Trophoblast cell (in vitro differentiated cells and primary cell): ENCODE measurements at regions not wholly inside any gene's neighbourhood (a gene's known extent, or its start where the extent isn't known, plus 50 kb on each side); places are given as distances from the start of the nearest gene placed in this dataset.

ENCODE experiments used
- DNase-seq, 2 donors: peaks; one replicate each; pipeline ENCODE4 v3.0.0-alpha.2; 2016
- H2AFZ ChIP-seq: 2 replicates; pipeline ENCODE4 v1.6.1; 2013; ENCODE audit warnings: low read length, moderate library complexity, mild to moderate bottlenecking; ENCODE audit not compliant: insufficient read depth, poor library complexity
- H2AK5ac ChIP-seq: 2 replicates; pipeline ENCODE4 v1.6.1; 2013; ENCODE audit warnings: mild to moderate bottlenecking, low read length
- H2BK120ac ChIP-seq: 2 replicates; pipeline ENCODE4 v1.6.1; 2013; ENCODE audit warnings: low read length, mild to moderate bottlenecking, moderate library complexity; ENCODE audit not compliant: insufficient read depth, poor library complexity
- H2BK12ac ChIP-seq: 2 replicates; pipeline ENCODE4 v1.6.1; 2013; ENCODE audit warnings: mild to moderate bottlenecking, low read length, moderate library complexity
- H2BK5ac ChIP-seq: 2 replicates; pipeline ENCODE4 v1.6.1; 2013; ENCODE audit warnings: low read length, low read depth, moderate library complexity, mild to moderate bottlenecking; ENCODE audit not compliant: poor library complexity
- H3K14ac ChIP-seq: 2 replicates; pipeline ENCODE4 v1.6.1; 2013; ENCODE audit warnings: mild to moderate bottlenecking, low read length
- H3K18ac ChIP-seq: 2 replicates; pipeline ENCODE4 v1.6.1; 2013; ENCODE audit warnings: mild to moderate bottlenecking, low read length
- H3K23ac ChIP-seq: 2 replicates; pipeline ENCODE4 v1.6.1; 2013; ENCODE audit warnings: low read length
- H3K27ac ChIP-seq: 2 replicates; pipeline ENCODE4 v1.5.1; 2013; ENCODE audit warnings: low read depth, mild to moderate bottlenecking, inconsistent platforms, low read length, moderate library complexity
- H3K27me3 ChIP-seq: 2 replicates; pipeline ENCODE4 v1.6.1; 2013; ENCODE audit warnings: inconsistent platforms, mild to moderate bottlenecking, low read length, moderate library complexity; ENCODE audit not compliant: insufficient read depth
- H3K36me3 ChIP-seq, 2 experiments: 1 replicate in 1 of 2; 2 replicates in 1 of 2; pipeline ENCODE4 v1.6.1; 2013; ENCODE audit warnings: low read length in 2 of 2, mild to moderate bottlenecking in 2 of 2, moderate library complexity in 1 of 2; ENCODE audit not compliant: insufficient read depth in 2 of 2, control insufficient read depth in 1 of 2
- H3K4ac ChIP-seq: 2 replicates; pipeline ENCODE4 v1.6.1; 2013; ENCODE audit warnings: low read depth, mild to moderate bottlenecking, low read length, moderate library complexity
- H3K4me1 ChIP-seq, 2 experiments: 1 replicate in 1 of 2; 2 replicates in 1 of 2; pipeline ENCODE4 v1.6.1; 2013; ENCODE audit warnings: low read length in 2 of 2, mild to moderate bottlenecking in 2 of 2, moderate library complexity in 1 of 2; ENCODE audit not compliant: insufficient read depth in 2 of 2, control insufficient read depth in 1 of 2
- H3K4me2 ChIP-seq: 2 replicates; pipeline ENCODE4 v1.6.1; 2013; ENCODE audit warnings: inconsistent platforms, mild to moderate bottlenecking, low read length, moderate library complexity
- H3K4me3 ChIP-seq: 2 replicates; pipeline ENCODE4 v1.5.1; 2013; ENCODE audit warnings: mild to moderate bottlenecking, low read depth, low read length, inconsistent platforms
- H3K79me1 ChIP-seq: one replicate; pipeline ENCODE4 v1.6.1; 2013; ENCODE audit warnings: low read length
- H3K79me2 ChIP-seq: 2 replicates; pipeline ENCODE4 v1.6.1; 2013; ENCODE audit warnings: low read length, mild to moderate bottlenecking; ENCODE audit not compliant: control insufficient read depth, insufficient read depth, poor library complexity
- H3K9ac ChIP-seq: 2 replicates; pipeline ENCODE4 v1.6.1; 2013; ENCODE audit warnings: mild to moderate bottlenecking, low read length
- H3K9me3 ChIP-seq: 2 replicates; pipeline ENCODE4 v1.6.1; 2013; ENCODE audit warnings: low read depth, mild to moderate bottlenecking, control low read depth, inconsistent platforms, low read length; ENCODE audit not compliant: insufficient read depth
- H4K12ac ChIP-seq: 2 replicates; pipeline ENCODE4 v1.6.1; 2013; ENCODE audit warnings: low read depth, mild to moderate bottlenecking, low read length, moderate library complexity
- H4K8ac ChIP-seq: 2 replicates; pipeline ENCODE4 v1.6.1; 2013; ENCODE audit warnings: low read depth, mild to moderate bottlenecking, low read length, moderate library complexity
- H4K91ac ChIP-seq: one replicate; pipeline ENCODE4 v1.6.1; 2013; ENCODE audit warnings: low read depth, mild to moderate bottlenecking, low read length, moderate library complexity
- WGBS: extraction: QIAGEN DNeasy Blood & Tissue Kit; methylation state at CpG from one replicate; pipeline ENCODE4 v1.1.7; 2013; ENCODE audit warnings: missing lambda C conversion rate; ENCODE audit not compliant: insufficient read length, insufficient coverage; ENCODE audit errors: extremely low coverage; 5-methylcytosine and 5-hydroxymethylcytosine counted together

DNA sequence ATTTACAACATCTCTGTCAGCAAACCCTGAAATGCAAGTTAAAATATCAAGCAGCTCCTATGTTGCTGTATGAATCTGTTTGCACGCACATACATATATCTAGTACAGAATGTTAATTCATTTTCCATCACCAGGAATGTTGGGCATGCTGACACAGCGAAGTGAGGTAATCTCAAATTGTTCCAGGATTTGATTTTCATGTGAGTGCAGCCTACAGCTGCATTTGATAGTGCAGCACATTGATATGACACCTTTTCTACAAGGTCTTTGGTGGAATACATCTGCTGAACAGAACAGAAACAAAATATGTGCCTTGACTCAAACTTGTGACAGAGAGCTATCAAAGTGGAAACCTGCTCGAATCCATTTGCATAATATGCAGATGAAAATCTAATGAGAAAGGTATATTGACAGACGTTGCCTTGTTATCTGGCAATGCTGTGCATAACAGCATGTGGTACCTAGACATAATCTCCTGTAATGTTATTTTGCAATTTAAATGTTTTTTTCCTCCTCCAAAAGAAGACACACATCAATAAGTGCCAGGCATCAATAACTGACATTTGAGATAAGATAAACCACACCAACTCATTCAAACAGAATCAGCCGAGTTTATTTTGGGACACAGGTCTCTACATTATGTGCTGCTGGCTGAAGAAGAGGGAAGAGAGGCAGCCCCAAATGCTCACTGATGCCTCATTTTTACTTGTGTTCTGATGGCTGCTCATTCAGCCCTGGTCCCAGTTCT lies 512.2 kb downstream of the ZNF608 start:
- H2AFZ ChIP-seq, result no peak overlapping the region
- no peak overlapping the region for H4K91ac ChIP-seq
- H3K18ac ChIP-seq, result no peak overlapping the region
- H2BK12ac ChIP-seq, result no peak overlapping the region
- no peaks in the 10 kb centered on the region for H3K79me2 ChIP-seq
- no peak overlapping the region for H3K14ac ChIP-seq
- no peak overlapping the region for H3K4me2 ChIP-seq
- no peak overlapping the region for H3K9ac ChIP-seq
- WGBS, result no CpG with 5 or more reads among the region's 5 CpGs
- no peaks in the 10 kb centered on the region for H3K27me3 ChIP-seq
- H4K12ac ChIP-seq, result no peak overlapping the region
- H2BK120ac ChIP-seq, result no peak overlapping the region
- no peak overlapping the region for H3K4me3 ChIP-seq
- no peaks in the 10 kb centered on the region for H3K79me1 ChIP-seq
- no peak for DNase-seq
- no peak overlapping the region for H2BK5ac ChIP-seq
- H3K27ac ChIP-seq, result no peak overlapping the region
- H2AK5ac ChIP-seq, result no peak overlapping the region
- no peak overlapping the region for H4K8ac ChIP-seq
- no peaks in the 10 kb centered on the region for H3K4me1 ChIP-seq
- no peaks in the 10 kb centered on the region for H3K36me3 ChIP-seq
- H3K9me3 ChIP-seq, result no peaks in the 10 kb centered on the region
- H3K23ac ChIP-seq, result no peak overlapping the region
- H3K4ac ChIP-seq, result no peak overlapping the region

DNA sequence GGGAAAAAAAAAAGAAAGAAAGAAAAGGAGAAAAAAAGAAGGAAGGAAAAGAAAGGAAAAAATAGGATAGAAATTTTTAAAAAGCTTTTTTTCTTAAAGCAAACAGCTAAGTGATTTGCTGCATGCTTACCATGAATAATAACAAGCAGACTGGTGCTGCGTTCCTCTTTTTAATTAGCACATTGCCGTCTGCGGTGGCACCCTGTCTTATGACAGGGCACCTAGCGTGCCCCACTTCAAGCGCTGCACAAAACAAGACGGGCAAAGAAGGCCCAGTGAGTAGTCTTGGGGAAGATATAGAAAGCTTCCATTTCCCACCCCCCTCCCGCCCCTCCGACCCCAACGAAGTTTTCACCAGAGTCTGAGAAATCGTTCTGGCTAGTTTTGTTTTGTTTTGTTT lies 513.9 kb downstream of the ZNF608 start:
- Histone ChIP-seq H3K4me3 (no peak overlapping the region), H3K79me1 (no peaks in the 10 kb centered on the region), H3K27ac (no peak overlapping the region), H3K4ac (no peak overlapping the region), H3K9me3 (no peaks in the 10 kb centered on the region), H2BK5ac (no peak overlapping the region), H4K12ac (no peak overlapping the region), H3K18ac (no peak overlapping the region), H3K4me2 (no peak overlapping the region), H3K4me1 (no peaks in the 10 kb centered on the region), H3K9ac (no peak overlapping the region), H3K36me3 (no peaks in the 10 kb centered on the region), H2BK12ac (no peak overlapping the region), H4K8ac (no peak overlapping the region), H2AK5ac (no peak overlapping the region), H3K23ac (no peak overlapping the region), H3K14ac (no peak overlapping the region), H2AFZ (no peak overlapping the region), H4K91ac (no peak overlapping the region), H3K27me3 (no peaks in the 10 kb centered on the region), H3K79me2 (no peaks in the 10 kb centered on the region), H2BK120ac (no peak overlapping the region)
- no CpG with 5 or more reads among the region's 10 CpGs for WGBS
- DNase-seq, result no peak

DNA sequence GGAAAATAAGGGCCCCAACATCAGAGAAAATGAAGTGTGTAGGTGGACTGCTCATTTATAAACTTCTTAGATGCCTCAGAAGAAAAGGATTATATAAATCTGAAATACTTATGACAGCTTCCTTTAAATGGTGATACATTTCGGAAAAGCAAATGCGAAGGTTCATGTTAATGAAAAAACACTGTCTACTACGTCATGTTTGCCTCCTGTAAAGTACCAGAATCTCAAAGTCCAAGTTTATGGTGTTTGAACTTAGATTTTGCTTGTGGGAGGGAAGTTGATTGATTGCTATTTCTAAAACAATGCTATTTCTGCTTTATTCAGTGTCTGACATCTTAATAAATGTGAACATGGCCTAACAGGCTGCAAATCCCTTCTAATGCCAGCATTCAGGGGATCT lies 514.6 kb downstream of the ZNF608 start:
- H3K79me1 ChIP-seq, result no peaks in the 10 kb centered on the region
- no peak overlapping the region for H3K14ac ChIP-seq
- no peak overlapping the region for H2BK120ac ChIP-seq
- no peak overlapping the region for H3K18ac ChIP-seq
- H2BK5ac ChIP-seq, result no peak overlapping the region
- no peak overlapping the region for H3K9ac ChIP-seq
- H4K8ac ChIP-seq, result no peak overlapping the region
- H3K4me3 ChIP-seq, result no peak overlapping the region
- no CpG with 5 or more reads among the region's 3 CpGs for WGBS
- no peak overlapping the region for H4K12ac ChIP-seq
- no peak overlapping the region for H3K23ac ChIP-seq
- no peaks in the 10 kb centered on the region for H3K4me1 ChIP-seq
- H3K9me3 ChIP-seq, result no peaks in the 10 kb centered on the region
- H2BK12ac ChIP-seq, result no peak overlapping the region
- no peak overlapping the region for H3K4ac ChIP-seq
- H3K4me2 ChIP-seq, result no peak overlapping the region
- H3K36me3 ChIP-seq, result no peaks in the 10 kb centered on the region
- no peak overlapping the region for H2AK5ac ChIP-seq
- H3K27me3 ChIP-seq, result no peaks in the 10 kb centered on the region
- H4K91ac ChIP-seq, result no peak overlapping the region
- no peak overlapping the region for H2AFZ ChIP-seq
- no peaks in the 10 kb centered on the region for H3K79me2 ChIP-seq
- H3K27ac ChIP-seq, result no peak overlapping the region
- no peak for DNase-seq

DNA sequence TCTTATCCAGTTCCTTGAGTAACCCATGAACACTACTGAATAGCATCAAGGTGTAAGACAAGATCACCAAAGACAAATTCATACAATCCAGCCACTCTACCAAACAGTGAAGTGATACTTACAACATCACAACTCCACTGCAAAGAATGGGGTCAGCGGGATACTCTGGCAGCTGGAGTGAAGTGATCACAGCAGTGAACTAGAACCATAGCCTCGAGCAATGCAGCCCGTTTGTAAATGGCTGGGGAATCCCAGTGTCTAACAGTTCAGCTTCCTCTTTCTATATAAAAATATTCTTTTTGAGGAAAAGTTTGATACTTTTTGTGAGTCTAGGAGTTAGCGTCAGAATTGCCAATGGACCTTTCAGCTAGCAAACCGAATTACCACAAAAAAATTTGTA lies 515.2 kb downstream of the ZNF608 start:
- H3K4me3 ChIP-seq, result no peak overlapping the region
- no peak overlapping the region for H3K14ac ChIP-seq
- WGBS, result no CpG with 5 or more reads among the region's 5 CpGs

More for the DNA sequence above, 515.2 kb downstream of the ZNF608 start:
- H2BK120ac ChIP-seq, result no peak overlapping the region
- H2BK12ac ChIP-seq, result no peak overlapping the region
- H3K9me3 ChIP-seq, result no peaks in the 10 kb centered on the region
- H3K27ac ChIP-seq, result no peak overlapping the region
- H2AK5ac ChIP-seq, result no peak overlapping the region
- no peak overlapping the region for H3K4ac ChIP-seq
- H3K79me1 ChIP-seq, result no peaks in the 10 kb centered on the region
- no peaks in the 10 kb centered on the region for H3K27me3 ChIP-seq
- H3K4me2 ChIP-seq, result no peak overlapping the region
- H3K23ac ChIP-seq, result no peak overlapping the region
- H2BK5ac ChIP-seq, result no peak overlapping the region
- no peak overlapping the region for H4K12ac ChIP-seq
- H3K4me1 ChIP-seq, result no peaks in the 10 kb centered on the region
- DNase-seq, result no peak
- H3K79me2 ChIP-seq, result no peaks in the 10 kb centered on the region
- no peak overlapping the region for H4K8ac ChIP-seq
- H4K91ac ChIP-seq, result no peak overlapping the region
- H3K9ac ChIP-seq, result no peak overlapping the region
- no peak overlapping the region for H2AFZ ChIP-seq
- H3K36me3 ChIP-seq, result no peaks in the 10 kb centered on the region
- no peak overlapping the region for H3K18ac ChIP-seq
